ENCODE measurements at regions not wholly inside any gene's neighbourhood (a gene's known extent, or its start where the extent isn't known, plus 50 kb on each side); places are given as distances from the start of the nearest gene placed in this dataset.

DNA sequence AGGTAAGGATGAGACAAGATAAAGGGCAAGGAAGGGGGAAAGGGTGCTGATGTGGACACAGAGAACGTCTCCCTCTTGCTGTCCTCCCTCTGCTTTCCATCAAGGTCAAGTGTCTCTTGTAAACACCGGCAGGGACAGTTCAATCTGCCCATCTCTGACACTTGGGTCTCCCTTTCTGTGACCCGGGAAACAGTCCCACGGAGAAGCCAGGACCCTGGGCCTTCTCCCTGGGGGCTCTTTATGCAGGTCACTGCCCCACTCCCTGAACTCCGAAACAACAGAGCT is 254.3 kb downstream of the LTN1 start:
- H3K4me3 ChIP-seq (replicated peaks; ENCODE audit: low read depth, low read length): no peak overlapping the region
- no peak for DNase-seq (ENCODE audit: low read depth)
- TF ChIP-seq, protein P1, sequence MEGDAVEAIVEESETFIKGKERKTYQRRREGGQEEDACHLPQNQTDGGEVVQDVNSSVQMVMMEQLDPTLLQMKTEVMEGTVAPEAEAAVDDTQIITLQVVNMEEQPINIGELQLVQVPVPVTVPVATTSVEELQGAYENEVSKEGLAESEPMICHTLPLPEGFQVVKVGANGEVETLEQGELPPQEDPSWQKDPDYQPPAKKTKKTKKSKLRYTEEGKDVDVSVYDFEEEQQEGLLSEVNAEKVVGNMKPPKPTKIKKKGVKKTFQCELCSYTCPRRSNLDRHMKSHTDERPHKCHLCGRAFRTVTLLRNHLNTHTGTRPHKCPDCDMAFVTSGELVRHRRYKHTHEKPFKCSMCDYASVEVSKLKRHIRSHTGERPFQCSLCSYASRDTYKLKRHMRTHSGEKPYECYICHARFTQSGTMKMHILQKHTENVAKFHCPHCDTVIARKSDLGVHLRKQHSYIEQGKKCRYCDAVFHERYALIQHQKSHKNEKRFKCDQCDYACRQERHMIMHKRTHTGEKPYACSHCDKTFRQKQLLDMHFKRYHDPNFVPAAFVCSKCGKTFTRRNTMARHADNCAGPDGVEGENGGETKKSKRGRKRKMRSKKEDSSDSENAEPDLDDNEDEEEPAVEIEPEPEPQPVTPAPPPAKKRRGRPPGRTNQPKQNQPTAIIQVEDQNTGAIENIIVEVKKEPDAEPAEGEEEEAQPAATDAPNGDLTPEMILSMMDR (IDR thresholded peaks at IDR 0.05; ENCODE audit: low read length, missing control alignments): no peak

DNA sequence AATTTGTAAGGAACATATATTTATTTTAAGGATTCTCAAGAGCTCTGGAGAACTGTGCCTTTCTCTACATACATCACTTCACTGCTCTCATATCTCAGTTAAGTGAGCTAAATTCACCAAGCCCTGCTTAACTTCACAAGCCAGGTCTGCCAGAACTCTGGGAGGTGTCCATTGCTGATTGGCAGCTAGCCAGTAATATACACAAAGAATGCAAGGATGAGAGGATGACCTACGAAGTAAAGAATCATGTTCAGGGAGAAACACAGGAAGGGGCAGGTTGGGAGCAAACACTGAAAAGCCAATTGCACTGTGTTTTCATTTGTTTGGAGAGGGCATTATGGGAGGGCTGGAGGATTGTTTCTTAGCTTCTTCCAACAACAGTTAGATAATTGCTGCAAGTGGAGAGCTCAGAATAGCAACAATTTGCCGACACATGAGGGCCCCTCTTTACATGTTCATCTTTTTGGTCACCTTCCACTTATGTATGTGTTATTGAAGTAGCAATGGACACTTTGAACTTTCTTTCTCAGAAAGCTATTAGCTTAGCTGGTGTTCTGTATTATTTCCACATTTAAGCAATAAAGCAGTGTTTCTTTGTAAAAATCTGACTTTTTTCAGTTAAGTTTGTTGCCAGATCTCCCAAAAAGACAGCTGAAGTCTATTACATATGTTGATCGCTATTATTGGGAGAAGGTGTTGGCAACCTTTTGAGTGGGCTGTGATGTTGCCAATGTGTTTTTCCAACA is 254.8 kb downstream of the LTN1 start:
- TF ChIP-seq, protein P1 (IDR thresholded peaks at IDR 0.05; ENCODE audit: low read length, missing control alignments): no peak
- peak; percentile 62 for DNase-seq (ENCODE audit: low read depth)

DNA sequence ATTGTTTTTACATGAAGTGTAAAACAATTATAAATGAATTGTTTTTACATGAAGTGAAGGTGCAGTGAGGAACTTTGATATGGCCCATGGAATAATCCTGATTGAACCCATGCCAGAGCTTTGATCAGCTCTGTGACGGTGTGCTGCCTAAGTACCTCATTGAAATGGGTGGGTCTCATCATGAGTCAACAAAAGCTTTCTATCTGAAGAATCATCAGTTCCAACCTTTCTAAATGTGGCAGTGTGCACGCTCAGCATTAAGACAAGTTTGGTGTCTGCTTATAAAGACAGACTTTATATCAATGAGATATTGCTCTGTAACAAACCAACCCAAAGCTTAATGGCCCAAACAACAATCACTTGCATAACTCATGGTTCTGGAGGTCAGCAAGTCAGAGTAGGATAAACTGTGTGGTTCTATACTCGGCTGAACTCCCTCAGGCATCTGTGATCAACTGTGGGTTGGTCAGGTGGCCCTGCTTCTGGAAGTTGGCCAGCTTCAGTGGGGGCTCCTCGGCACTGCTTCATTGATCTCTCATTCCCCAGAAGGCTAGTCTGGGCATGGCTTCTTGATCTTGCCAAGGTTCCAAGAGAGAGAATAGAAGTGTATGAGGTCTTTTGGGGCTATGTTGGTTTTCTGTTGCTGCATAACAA is 258.0 kb downstream of the LTN1 start:
- no peak for DNase-seq (ENCODE audit: low read depth)
- TF ChIP-seq, protein P1 (IDR thresholded peaks at IDR 0.05; ENCODE audit: low read length, missing control alignments): no peak
- no peak overlapping the region for H3K4me3 ChIP-seq (replicated peaks; ENCODE audit: low read depth, low read length)

More for the DNA sequence above, 254.8 kb downstream of the LTN1 start:
- H3K4me3 ChIP-seq (replicated peaks; ENCODE audit: low read depth, low read length): no peak overlapping the region

DNA sequence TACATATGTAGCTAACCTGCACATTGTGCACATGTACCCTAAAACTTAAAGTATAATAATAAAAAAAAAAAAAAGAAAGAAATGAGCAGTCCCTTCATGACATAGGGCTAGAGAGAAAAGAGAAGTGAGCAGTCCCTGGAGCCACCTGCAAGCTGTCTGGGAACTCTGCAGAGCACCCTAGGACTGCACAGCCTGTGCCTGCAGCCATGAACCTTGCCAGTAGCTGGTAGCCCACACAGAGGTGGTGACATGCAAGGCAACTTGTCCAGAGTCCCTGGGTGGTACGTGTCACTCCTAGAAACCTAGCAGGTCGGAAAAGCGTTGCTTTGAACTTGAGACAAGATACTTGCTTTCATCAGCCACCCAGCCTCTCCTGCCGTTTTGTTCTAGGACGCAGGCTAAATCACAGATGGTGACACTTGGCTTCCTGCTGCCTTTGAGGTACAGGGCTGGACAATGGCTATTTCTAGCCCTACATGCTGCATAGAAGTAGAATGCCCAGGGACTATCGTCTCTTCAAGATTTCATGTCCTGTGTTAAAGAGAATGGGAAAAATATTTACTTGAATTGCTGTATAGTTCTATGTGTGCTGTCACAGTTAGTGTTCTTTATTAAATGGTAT is 260.9 kb downstream of the LTN1 start:
- no peak for DNase-seq (ENCODE audit: low read depth)
- H3K4me3 ChIP-seq (replicated peaks; ENCODE audit: low read depth, low read length): no peak overlapping the region
- TF ChIP-seq, protein P1 (IDR thresholded peaks at IDR 0.05; ENCODE audit: low read length, missing control alignments): no peak

DNA sequence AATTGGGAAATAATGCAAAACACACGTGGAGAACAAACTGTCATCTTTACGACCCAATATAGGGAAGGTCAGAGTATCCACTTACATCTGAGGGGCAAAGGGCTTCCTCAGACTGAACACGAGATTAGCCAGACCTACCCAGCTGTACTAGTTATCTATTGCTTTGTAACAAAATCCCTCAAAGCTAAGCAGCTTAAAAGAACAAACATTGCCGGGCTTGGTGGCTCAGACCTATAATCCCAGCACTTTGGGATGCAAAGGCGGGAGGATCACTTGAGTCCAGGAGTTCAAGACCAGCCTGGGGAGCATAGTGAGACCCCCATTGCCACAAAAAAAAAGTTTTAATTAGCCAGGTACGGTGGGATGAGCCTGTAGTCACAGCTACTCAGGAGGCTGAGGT is 262.8 kb downstream of the LTN1 start:
- no peak for DNase-seq (ENCODE audit: low read depth)
- TF ChIP-seq, protein P1 (IDR thresholded peaks at IDR 0.05; ENCODE audit: low read length, missing control alignments): no peak
- H3K4me3 ChIP-seq (replicated peaks; ENCODE audit: low read depth, low read length): no peak overlapping the region

DNA sequence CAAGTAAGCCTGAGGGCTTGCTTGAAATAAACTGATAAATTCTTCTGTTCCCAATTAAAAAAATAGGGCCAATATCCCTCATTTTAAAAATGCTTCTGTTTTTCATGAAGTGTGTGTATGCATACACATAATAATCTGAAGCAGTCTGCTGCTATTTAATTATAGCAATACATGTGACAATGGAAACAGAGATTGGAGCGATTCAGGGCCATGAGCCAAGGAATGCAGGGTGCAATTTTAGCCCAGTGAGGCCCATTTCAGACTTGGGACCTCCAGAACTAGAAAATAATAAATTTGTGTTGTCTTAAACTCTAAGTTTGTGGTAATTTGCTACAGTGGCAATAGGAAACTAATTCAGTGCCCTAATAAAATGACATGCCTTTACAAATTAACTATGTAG is 264.9 kb downstream of the LTN1 start:
- no peak for DNase-seq (ENCODE audit: low read depth)
- TF ChIP-seq, protein P1 (IDR thresholded peaks at IDR 0.05; ENCODE audit: low read length, missing control alignments): no peak
- H3K4me3 ChIP-seq (replicated peaks; ENCODE audit: low read depth, low read length): no peak overlapping the region
